KMS-11 (cell line): ENCODE measurements at regions not wholly inside any gene's neighbourhood (a gene's known extent, or its start where the extent isn't known, plus 50 kb on each side); places are given as distances from the start of the nearest gene placed in this dataset.

Experiments used
- H2AFZ ChIP-seq: fragments of 200-600 bp; sonication (generic); 2 replicates; pipeline ENCODE4 v1.6.1; 2016; ENCODE audit warnings: antibody characterized with exemption, mixed run types, low read depth
- H3K27ac ChIP-seq: fragments of 200-600 bp; sonication (generic); 2 replicates; pipeline ENCODE4 v1.6.1; 2016; ENCODE audit warnings: mild to moderate bottlenecking, mixed run types
- H3K27me3 ChIP-seq: fragments of 200-600 bp; sonication (generic); 2 replicates; pipeline ENCODE4 v1.6.1; 2017; ENCODE audit warnings: mild to moderate bottlenecking, low read depth, mixed run types, moderate library complexity; ENCODE audit not compliant: insufficient read depth
- H3K36me3 ChIP-seq: fragments of 200-600 bp; sonication (generic); 2 replicates; pipeline ENCODE4 v1.6.1; 2017; ENCODE audit warnings: mild to moderate bottlenecking, mixed run types; ENCODE audit not compliant: insufficient read depth
- H3K4me1 ChIP-seq: fragments of 200-600 bp; sonication (generic); 2 replicates; pipeline ENCODE4 v1.6.1; 2016; ENCODE audit warnings: mild to moderate bottlenecking, low read depth, mixed run types; ENCODE audit not compliant: poor library complexity, severe bottlenecking
- H3K4me2 ChIP-seq: fragments of 200-600 bp; sonication (generic); 2 replicates; pipeline ENCODE4 v1.7.0; 2016; ENCODE audit warnings: mild to moderate bottlenecking, mixed run types
- H3K4me3 ChIP-seq: fragments of 200-600 bp; sonication (generic); IDR thresholded peaks from 2 replicates; pipeline ENCODE4 v1.6.1; 2017; ENCODE audit warnings: low read depth, low read length, mixed read lengths; ENCODE audit not compliant: insufficient read depth
- H3K79me2 ChIP-seq: fragments of 200-600 bp; sonication (generic); 2 replicates; pipeline ENCODE4 v1.6.1; 2016; ENCODE audit warnings: low read depth, mixed run types; ENCODE audit not compliant: insufficient read depth
- H3K9ac ChIP-seq: fragments of 200-600 bp; sonication (generic); 2 replicates; pipeline ENCODE4 v1.6.1; 2016; ENCODE audit warnings: mild to moderate bottlenecking, mixed run types
- H4K20me1 ChIP-seq: fragments of 200-600 bp; sonication (generic); 2 replicates; pipeline ENCODE4 v1.6.1; 2016; ENCODE audit warnings: mild to moderate bottlenecking, mixed run types; ENCODE audit not compliant: insufficient read depth
- TF ChIP-seq, protein P1 (sequence below): fragments of 200-600 bp; sonication (generic); conservative IDR thresholded peaks from 2 replicates; pipeline ENCODE4 v1.6.1; 2017; ENCODE audit warnings: low read depth, mild to moderate bottlenecking, antibody characterized with exemption, low read length, moderate library complexity, mixed read lengths

DNA sequence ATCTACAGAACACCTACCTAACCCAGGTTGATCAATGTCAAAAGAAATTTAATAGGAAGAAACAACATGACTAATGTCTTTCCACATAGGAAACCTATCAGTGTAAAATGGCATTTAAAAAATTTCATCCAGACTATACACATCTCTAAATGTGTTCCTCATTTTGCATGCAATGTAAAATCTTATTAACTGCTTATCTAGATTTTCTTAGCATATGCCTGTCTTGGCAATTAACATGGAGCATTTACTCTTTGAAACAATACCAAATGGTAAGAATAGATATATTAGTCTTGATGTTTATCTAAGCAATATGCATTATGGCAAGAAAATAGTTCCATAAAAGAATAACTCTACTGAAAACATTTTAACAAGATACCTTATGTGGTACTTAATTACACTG is 199.8 kb downstream of the TRAM1L1 start:
- H2AFZ ChIP-seq: no peak overlapping the region

DNA sequence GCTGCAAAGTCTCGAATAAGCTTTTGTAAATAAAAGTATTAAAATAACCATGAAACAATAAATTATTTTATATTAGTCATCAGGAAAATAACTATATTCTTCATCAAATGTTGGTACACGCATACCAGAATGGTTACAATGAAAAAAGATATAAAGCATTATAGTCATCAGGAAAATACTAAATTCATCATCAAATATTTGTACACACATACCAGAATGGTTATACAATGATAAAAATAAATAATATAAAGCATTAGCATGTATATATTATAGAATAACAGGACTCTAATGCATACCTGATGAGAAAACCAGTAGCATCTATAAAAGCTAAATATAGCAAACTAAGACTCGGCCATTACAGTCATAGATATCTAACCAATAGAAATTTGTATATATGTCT is 202.9 kb downstream of the TRAM1L1 start:
- Histone ChIP-seq H2AFZ (no peak overlapping the region), H3K4me3 (no peak overlapping the region), H3K36me3 (no peaks in the 10 kb centered on the region), H3K27me3 (no peaks in the 10 kb centered on the region), H3K4me1 (peaks cover 4% of the 10 kb centered on the region), H3K79me2 (no peaks in the 10 kb centered on the region), H3K9ac (no peak overlapping the region), H3K4me2 (no peak overlapping the region), H3K27ac (no peak overlapping the region), H4K20me1 (no peaks in the 10 kb centered on the region; the same call in 1 of the 2 replicates)
- TF ChIP-seq, protein P1, sequence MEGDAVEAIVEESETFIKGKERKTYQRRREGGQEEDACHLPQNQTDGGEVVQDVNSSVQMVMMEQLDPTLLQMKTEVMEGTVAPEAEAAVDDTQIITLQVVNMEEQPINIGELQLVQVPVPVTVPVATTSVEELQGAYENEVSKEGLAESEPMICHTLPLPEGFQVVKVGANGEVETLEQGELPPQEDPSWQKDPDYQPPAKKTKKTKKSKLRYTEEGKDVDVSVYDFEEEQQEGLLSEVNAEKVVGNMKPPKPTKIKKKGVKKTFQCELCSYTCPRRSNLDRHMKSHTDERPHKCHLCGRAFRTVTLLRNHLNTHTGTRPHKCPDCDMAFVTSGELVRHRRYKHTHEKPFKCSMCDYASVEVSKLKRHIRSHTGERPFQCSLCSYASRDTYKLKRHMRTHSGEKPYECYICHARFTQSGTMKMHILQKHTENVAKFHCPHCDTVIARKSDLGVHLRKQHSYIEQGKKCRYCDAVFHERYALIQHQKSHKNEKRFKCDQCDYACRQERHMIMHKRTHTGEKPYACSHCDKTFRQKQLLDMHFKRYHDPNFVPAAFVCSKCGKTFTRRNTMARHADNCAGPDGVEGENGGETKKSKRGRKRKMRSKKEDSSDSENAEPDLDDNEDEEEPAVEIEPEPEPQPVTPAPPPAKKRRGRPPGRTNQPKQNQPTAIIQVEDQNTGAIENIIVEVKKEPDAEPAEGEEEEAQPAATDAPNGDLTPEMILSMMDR: no peak

More for the DNA sequence above, 199.8 kb downstream of the TRAM1L1 start:
- TF ChIP-seq, protein P1: no peak
- Histone ChIP-seq H3K27ac (no peak overlapping the region), H3K4me3 (no peak overlapping the region), H3K9ac (no peak overlapping the region), H3K4me2 (no peak overlapping the region), H3K79me2 (no peaks in the 10 kb centered on the region), H4K20me1 (no peaks in the 10 kb centered on the region; the same call in 1 of the 2 replicates), H3K4me1 (no peaks in the 10 kb centered on the region), H3K27me3 (no peaks in the 10 kb centered on the region), H3K36me3 (no peaks in the 10 kb centered on the region)

- Histone ChIP-seq H3K4me2 (no peak overlapping the region), H3K36me3 (no peaks in the 10 kb centered on the region), H3K79me2 (no peaks in the 10 kb centered on the region), H2AFZ (no peak overlapping the region), H3K27ac (no peak overlapping the region), H3K4me3 (no peak overlapping the region), H3K4me1 (peaks cover 4% of the 10 kb centered on the region), H4K20me1 (no peaks in the 10 kb centered on the region), H3K27me3 (no peaks in the 10 kb centered on the region), H3K9ac (no peak overlapping the region)
- TF ChIP-seq, protein P1: no peak
Measured at GRCh38 chr4:116881077-116881476, 204.3 kb downstream of the TRAM1L1 start.

DNA sequence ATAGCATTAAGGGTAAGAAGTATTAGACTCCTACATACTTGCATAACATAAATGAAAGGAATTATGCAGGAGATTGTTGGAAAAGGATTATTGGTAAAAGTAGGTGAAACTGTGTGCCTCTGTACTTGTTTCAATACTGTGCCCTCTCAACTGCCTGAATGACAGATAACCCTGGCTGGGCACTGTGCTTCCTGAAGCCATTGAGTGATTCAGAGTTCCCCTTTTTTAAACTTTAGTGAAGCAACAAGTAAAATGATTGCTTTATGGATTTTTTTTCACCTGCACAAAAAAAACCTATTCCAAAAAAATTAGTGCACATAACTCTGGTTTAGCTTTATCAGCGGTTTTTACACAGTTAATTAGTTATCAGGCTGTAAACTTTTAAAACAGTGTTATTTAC is 204.8 kb downstream of the TRAM1L1 start:
- Histone ChIP-seq H3K4me1 (peaks cover 4% of the 10 kb centered on the region), H3K79me2 (no peaks in the 10 kb centered on the region), H3K27me3 (no peaks in the 10 kb centered on the region), H3K4me3 (no peak overlapping the region), H3K9ac (no peak overlapping the region), H4K20me1 (no peaks in the 10 kb centered on the region), H2AFZ (no peak overlapping the region), H3K36me3 (no peaks in the 10 kb centered on the region), H3K4me2 (no peak overlapping the region), H3K27ac (no peak overlapping the region)
- TF ChIP-seq, protein P1: no peak
